ENCODE measurements at regions not wholly inside any gene's neighbourhood (a gene's known extent, or its start where the extent isn't known, plus 50 kb on each side); places are given as distances from the start of the nearest gene placed in this dataset.

DNA sequence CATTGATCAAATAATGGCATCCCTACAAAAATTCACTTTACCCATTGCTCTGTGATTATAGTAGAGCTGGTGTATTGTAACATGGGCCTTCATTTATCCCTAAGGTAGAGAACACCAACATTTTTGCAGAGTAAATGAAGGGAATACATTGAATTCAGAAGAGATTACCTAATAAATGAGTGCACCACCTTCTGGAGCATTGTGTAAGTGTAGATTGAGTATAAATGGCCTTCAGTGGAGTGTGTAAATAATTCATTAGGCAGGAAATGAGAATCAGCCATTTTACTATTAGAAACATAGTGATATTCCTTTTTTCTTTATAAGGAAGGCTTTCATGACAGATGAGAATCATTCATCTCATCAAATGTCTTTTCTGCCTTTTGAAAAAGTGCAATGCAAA lies 155.8 kb downstream of the FAM47B start:
- Histone ChIP-seq H2AFZ (ENCODE audit: low read depth, low read length, poor library complexity, severe bottlenecking) (no peak overlapping the region), H3K4me2 (ENCODE audit: low read length) (no peak overlapping the region), H4K20me1 (ENCODE audit: insufficient read depth) (no peaks in the 10 kb centered on the region), H3K27me3 (ENCODE audit: insufficient read depth, low read length) (no peaks in the 10 kb centered on the region), H3K79me2 (ENCODE audit: insufficient read depth, low read length) (no peaks in the 10 kb centered on the region), H3K9me3 (ENCODE audit: control insufficient read depth in 1 of 2, insufficient read depth in 1 of 2, low read depth in 1 of 2, low read length in 2 of 2) (no peaks in the 10 kb centered on the region), H3K9me2 (ENCODE audit: insufficient read depth) (no peaks in the 10 kb centered on the region), H3K4me3 (replicated peaks in 1 of 2; ENCODE audit: low read depth in 1 of 2, low read length in 2 of 2) (no peak overlapping the region), H3K36me3 (ENCODE audit: control insufficient read depth in 1 of 2, insufficient read depth in 2 of 2, low read length in 2 of 2) (no peaks in the 10 kb centered on the region), H3K27ac (ENCODE audit: low read depth, low read length) (no peak overlapping the region), H3K9ac (ENCODE audit: low read length) (no peak overlapping the region), H3K4me1 (ENCODE audit: control insufficient read depth in 1 of 2, insufficient read depth in 2 of 2, low read length in 2 of 2) (no peaks in the 10 kb centered on the region)
- RAD21 ChIA-PET (ENCODE audit: low non-redundant PET in 1 of 2, low total read pairs in 2 of 2, uncharacterized antibody in 2 of 2, unreplicated experiment in 2 of 2): no interaction called here
- no TSS peak for BruUV-seq (replicated peaks)
- CTCF ChIA-PET: no interaction called here
- intact Hi-C loops (cut with micrococcal nuclease): no loop called here
- TF ChIP-seq YY1 (IDR thresholded peaks at IDR 0.05; ENCODE audit: extremely low read depth, insufficient replicate concordance, low read depth, low read length): no peak
- TF ChIP-seq, protein P1, sequence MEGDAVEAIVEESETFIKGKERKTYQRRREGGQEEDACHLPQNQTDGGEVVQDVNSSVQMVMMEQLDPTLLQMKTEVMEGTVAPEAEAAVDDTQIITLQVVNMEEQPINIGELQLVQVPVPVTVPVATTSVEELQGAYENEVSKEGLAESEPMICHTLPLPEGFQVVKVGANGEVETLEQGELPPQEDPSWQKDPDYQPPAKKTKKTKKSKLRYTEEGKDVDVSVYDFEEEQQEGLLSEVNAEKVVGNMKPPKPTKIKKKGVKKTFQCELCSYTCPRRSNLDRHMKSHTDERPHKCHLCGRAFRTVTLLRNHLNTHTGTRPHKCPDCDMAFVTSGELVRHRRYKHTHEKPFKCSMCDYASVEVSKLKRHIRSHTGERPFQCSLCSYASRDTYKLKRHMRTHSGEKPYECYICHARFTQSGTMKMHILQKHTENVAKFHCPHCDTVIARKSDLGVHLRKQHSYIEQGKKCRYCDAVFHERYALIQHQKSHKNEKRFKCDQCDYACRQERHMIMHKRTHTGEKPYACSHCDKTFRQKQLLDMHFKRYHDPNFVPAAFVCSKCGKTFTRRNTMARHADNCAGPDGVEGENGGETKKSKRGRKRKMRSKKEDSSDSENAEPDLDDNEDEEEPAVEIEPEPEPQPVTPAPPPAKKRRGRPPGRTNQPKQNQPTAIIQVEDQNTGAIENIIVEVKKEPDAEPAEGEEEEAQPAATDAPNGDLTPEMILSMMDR (IDR thresholded peaks at IDR 0.05 in 2 of 3, conservative IDR thresholded peaks at IDR 0.05 in 1 of 3; ENCODE audit: borderline replicate concordance in 1 of 3, insufficient read depth in 1 of 3, low read depth in 2 of 3, low read length in 2 of 3): no peak
- no peak for TF ChIP-seq ZFX (IDR thresholded peaks at IDR 0.05)
- TF ChIP-seq CBX3 (IDR thresholded peaks at IDR 0.05; ENCODE audit: low read depth): no peak
- no peak for TF ChIP-seq TCF7L2 (IDR thresholded peaks at IDR 0.05; ENCODE audit: borderline replicate concordance, extremely low read depth, insufficient read depth, insufficient read length)
- TF ChIP-seq EZH2phosphoT487 (IDR thresholded peaks at IDR 0.05; ENCODE audit: borderline replicate concordance): no peak
- TF ChIP-seq, protein P2, sequence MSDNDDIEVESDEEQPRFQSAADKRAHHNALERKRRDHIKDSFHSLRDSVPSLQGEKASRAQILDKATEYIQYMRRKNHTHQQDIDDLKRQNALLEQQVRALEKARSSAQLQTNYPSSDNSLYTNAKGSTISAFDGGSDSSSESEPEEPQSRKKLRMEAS (IDR thresholded peaks at IDR 0.05): no peak
- TF ChIP-seq ELF1 (IDR thresholded peaks at IDR 0.05; ENCODE audit: borderline replicate concordance, low read depth): no peak
- TF ChIP-seq, protein P3, sequence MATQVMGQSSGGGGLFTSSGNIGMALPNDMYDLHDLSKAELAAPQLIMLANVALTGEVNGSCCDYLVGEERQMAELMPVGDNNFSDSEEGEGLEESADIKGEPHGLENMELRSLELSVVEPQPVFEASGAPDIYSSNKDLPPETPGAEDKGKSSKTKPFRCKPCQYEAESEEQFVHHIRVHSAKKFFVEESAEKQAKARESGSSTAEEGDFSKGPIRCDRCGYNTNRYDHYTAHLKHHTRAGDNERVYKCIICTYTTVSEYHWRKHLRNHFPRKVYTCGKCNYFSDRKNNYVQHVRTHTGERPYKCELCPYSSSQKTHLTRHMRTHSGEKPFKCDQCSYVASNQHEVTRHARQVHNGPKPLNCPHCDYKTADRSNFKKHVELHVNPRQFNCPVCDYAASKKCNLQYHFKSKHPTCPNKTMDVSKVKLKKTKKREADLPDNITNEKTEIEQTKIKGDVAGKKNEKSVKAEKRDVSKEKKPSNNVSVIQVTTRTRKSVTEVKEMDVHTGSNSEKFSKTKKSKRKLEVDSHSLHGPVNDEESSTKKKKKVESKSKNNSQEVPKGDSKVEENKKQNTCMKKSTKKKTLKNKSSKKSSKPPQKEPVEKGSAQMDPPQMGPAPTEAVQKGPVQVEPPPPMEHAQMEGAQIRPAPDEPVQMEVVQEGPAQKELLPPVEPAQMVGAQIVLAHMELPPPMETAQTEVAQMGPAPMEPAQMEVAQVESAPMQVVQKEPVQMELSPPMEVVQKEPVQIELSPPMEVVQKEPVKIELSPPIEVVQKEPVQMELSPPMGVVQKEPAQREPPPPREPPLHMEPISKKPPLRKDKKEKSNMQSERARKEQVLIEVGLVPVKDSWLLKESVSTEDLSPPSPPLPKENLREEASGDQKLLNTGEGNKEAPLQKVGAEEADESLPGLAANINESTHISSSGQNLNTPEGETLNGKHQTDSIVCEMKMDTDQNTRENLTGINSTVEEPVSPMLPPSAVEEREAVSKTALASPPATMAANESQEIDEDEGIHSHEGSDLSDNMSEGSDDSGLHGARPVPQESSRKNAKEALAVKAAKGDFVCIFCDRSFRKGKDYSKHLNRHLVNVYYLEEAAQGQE (IDR thresholded peaks at IDR 0.05; ENCODE audit: low read depth): no peak
- no peak for TF ChIP-seq ZNF274 (IDR thresholded peaks at IDR 0.05; ENCODE audit: low read depth, low read length)
- TF ChIP-seq POLR2AphosphoS5 (IDR thresholded peaks at IDR 0.05; ENCODE audit: low read depth, low read length): no peak
- no peak for DNase-seq (ENCODE audit: low read depth, low spot score)
- no peak for ATAC-seq
- POLR2A ChIA-PET: no interaction called here

Measured in HCT116 (cell line).